ENCODE measurements at regions not wholly inside any gene's neighbourhood (a gene's known extent, or its start where the extent isn't known, plus 50 kb on each side); places are given as distances from the start of the nearest gene placed in this dataset.

DNA sequence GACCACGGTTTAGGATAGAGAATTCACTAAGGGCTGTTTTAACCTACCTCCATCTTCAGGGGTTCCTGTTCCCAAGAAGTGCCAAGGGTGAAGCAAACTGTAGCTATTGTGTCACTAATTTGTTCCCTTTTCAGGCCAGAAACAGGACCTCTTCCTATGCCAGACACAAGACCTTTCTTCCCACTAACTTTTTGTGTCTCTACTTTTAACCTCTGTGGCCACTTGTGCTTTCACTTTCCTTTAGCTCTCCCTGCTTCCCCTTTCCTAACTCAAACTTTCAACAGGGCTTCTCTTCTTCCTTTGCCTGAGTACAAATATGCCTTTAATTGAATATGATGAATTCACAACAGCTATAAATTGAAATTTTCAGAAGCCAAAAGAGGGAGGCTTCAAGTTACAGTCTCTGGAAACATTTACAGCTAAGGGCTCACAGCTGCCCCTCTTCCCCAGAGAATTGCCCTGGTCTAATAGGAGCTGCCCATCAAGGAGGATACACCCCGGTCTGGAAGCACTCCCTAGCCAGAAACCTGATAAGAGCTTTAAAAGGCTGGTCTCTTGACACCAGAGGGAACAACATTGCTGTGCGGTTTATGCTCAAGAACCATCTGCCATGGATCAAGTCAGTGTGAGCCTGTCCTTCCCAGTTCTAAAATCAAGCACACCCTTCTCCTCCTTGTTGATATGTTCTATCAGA, 61.7 kb upstream of the PLS3 start:
- TF ChIP-seq SP1 (IDR thresholded peaks at IDR 0.05), result no peak
- TF ChIP-seq, protein P1, sequence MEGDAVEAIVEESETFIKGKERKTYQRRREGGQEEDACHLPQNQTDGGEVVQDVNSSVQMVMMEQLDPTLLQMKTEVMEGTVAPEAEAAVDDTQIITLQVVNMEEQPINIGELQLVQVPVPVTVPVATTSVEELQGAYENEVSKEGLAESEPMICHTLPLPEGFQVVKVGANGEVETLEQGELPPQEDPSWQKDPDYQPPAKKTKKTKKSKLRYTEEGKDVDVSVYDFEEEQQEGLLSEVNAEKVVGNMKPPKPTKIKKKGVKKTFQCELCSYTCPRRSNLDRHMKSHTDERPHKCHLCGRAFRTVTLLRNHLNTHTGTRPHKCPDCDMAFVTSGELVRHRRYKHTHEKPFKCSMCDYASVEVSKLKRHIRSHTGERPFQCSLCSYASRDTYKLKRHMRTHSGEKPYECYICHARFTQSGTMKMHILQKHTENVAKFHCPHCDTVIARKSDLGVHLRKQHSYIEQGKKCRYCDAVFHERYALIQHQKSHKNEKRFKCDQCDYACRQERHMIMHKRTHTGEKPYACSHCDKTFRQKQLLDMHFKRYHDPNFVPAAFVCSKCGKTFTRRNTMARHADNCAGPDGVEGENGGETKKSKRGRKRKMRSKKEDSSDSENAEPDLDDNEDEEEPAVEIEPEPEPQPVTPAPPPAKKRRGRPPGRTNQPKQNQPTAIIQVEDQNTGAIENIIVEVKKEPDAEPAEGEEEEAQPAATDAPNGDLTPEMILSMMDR (IDR thresholded peaks at IDR 0.05; ENCODE audit: low read depth, low read length, missing input control), result no peak
